NCI-H82 treated with DMSO at 0.1 percent for 48 hours (cell line): ENCODE measurements at regions not wholly inside any gene's neighbourhood (a gene's known extent, or its start where the extent isn't known, plus 50 kb on each side); places are given as distances from the start of the nearest gene placed in this dataset.

ENCODE experiments used
- DNase-seq: peaks from one replicate; lab custom pipeline; 2025; ENCODE audit not compliant: unreplicated experiment; lab: John Stamatoyannopoulos, UW

DNA sequence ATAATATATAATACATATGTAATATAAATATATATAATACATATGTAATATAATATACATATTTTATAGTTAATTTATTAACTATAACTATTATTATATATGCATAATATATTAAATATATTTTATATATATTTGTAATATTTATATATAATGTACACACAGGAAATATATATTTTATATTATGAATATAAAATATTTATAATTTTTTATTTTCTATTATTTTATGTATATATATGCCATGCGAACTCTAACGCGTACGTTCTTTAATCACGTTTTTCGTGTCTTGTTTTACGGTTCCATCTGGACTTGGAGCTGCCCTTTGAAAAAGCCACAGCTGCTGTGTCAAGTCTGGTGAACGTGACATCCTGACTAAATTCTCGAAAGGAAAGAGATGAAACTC is 332.1 kb downstream of the ASMT start:
- DNase-seq = no peak
